ENCODE measurements at regions not wholly inside any gene's neighbourhood (a gene's known extent, or its start where the extent isn't known, plus 50 kb on each side); places are given as distances from the start of the nearest gene placed in this dataset.

DNA sequence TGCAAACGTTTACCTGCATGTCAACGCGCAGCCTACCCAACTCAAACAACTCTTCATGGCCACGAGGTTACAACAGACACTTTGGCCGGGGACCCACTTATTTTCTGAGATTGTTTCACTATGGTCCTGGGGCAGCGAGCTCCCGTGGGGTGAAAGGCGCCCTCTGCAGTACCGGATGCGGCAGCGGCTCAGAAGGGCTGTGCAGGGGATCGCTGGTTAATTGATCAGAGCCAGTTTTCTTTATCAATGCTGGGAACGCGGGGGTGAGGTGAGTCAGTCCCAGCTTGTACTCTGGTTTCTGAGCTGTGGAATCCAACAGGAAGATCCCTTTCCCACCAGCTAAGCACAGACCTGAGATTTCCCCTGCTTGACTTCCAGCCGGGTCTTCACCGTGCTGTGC is 366.5 kb upstream of the KLF6 start (continued):
- TF ChIP-seq CTBP1 (IDR thresholded peaks at IDR 0.05; ENCODE audit: borderline replicate concordance) (no peak), CHD2 (IDR thresholded peaks at IDR 0.05; ENCODE audit: low read depth, low read length) (no peak), ZNF384 (IDR thresholded peaks at IDR 0.05; ENCODE audit: low read depth, low read length) (no peak), FOXA1 (IDR thresholded peaks at IDR 0.05; ENCODE audit: borderline replicate concordance) (no peak), LARP7 (IDR thresholded peaks at IDR 0.05) (no peak), MAFG (tag; conservative IDR thresholded peaks at IDR 0.05) (no peak)
- TF ChIP-seq, protein P1, sequence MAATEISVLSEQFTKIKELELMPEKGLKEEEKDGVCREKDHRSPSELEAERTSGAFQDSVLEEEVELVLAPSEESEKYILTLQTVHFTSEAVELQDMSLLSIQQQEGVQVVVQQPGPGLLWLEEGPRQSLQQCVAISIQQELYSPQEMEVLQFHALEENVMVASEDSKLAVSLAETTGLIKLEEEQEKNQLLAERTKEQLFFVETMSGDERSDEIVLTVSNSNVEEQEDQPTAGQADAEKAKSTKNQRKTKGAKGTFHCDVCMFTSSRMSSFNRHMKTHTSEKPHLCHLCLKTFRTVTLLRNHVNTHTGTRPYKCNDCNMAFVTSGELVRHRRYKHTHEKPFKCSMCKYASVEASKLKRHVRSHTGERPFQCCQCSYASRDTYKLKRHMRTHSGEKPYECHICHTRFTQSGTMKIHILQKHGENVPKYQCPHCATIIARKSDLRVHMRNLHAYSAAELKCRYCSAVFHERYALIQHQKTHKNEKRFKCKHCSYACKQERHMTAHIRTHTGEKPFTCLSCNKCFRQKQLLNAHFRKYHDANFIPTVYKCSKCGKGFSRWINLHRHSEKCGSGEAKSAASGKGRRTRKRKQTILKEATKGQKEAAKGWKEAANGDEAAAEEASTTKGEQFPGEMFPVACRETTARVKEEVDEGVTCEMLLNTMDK (IDR thresholded peaks at IDR 0.05; ENCODE audit: borderline replicate concordance, insufficient read depth, low read depth, low read length, poor library complexity, severe bottlenecking), result peak; percentile 39
- TF ChIP-seq, protein P2, sequence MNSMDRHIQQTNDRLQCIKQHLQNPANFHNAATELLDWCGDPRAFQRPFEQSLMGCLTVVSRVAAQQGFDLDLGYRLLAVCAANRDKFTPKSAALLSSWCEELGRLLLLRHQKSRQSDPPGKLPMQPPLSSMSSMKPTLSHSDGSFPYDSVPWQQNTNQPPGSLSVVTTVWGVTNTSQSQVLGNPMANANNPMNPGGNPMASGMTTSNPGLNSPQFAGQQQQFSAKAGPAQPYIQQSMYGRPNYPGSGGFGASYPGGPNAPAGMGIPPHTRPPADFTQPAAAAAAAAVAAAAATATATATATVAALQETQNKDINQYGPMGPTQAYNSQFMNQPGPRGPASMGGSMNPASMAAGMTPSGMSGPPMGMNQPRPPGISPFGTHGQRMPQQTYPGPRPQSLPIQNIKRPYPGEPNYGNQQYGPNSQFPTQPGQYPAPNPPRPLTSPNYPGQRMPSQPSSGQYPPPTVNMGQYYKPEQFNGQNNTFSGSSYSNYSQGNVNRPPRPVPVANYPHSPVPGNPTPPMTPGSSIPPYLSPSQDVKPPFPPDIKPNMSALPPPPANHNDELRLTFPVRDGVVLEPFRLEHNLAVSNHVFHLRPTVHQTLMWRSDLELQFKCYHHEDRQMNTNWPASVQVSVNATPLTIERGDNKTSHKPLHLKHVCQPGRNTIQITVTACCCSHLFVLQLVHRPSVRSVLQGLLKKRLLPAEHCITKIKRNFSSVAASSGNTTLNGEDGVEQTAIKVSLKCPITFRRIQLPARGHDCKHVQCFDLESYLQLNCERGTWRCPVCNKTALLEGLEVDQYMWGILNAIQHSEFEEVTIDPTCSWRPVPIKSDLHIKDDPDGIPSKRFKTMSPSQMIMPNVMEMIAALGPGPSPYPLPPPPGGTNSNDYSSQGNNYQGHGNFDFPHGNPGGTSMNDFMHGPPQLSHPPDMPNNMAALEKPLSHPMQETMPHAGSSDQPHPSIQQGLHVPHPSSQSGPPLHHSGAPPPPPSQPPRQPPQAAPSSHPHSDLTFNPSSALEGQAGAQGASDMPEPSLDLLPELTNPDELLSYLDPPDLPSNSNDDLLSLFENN (IDR thresholded peaks at IDR 0.05; ENCODE audit: low read depth in 2 of 2, low read length in 2 of 2), result no peak
- TF ChIP-seq, protein P3, sequence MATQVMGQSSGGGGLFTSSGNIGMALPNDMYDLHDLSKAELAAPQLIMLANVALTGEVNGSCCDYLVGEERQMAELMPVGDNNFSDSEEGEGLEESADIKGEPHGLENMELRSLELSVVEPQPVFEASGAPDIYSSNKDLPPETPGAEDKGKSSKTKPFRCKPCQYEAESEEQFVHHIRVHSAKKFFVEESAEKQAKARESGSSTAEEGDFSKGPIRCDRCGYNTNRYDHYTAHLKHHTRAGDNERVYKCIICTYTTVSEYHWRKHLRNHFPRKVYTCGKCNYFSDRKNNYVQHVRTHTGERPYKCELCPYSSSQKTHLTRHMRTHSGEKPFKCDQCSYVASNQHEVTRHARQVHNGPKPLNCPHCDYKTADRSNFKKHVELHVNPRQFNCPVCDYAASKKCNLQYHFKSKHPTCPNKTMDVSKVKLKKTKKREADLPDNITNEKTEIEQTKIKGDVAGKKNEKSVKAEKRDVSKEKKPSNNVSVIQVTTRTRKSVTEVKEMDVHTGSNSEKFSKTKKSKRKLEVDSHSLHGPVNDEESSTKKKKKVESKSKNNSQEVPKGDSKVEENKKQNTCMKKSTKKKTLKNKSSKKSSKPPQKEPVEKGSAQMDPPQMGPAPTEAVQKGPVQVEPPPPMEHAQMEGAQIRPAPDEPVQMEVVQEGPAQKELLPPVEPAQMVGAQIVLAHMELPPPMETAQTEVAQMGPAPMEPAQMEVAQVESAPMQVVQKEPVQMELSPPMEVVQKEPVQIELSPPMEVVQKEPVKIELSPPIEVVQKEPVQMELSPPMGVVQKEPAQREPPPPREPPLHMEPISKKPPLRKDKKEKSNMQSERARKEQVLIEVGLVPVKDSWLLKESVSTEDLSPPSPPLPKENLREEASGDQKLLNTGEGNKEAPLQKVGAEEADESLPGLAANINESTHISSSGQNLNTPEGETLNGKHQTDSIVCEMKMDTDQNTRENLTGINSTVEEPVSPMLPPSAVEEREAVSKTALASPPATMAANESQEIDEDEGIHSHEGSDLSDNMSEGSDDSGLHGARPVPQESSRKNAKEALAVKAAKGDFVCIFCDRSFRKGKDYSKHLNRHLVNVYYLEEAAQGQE (IDR thresholded peaks at IDR 0.05; ENCODE audit: borderline replicate concordance), result peak; percentile 12; the same call in 1 of the 2 replicates
- TF ChIP-seq, protein P3 (CRISPR knock-in tag; IDR thresholded peaks at IDR 0.05; ENCODE audit: low read depth), result no peak

Data from K562 (cell line).